Neuronal stem cell (in vitro differentiated cells): ENCODE measurements at regions not wholly inside any gene's neighbourhood (a gene's known extent, or its start where the extent isn't known, plus 50 kb on each side); places are given as distances from the start of the nearest gene placed in this dataset.

ENCODE experiments used
- DNase-seq: peaks from one replicate; pipeline ENCODE4 v3.0.0-alpha.2; 2013; ENCODE audit warnings: low spot score
- H2AFZ ChIP-seq: one replicate; pipeline ENCODE4 v1.6.1; 2013; ENCODE audit warnings: mild to moderate bottlenecking, low read length, inconsistent platforms
- H2AK5ac ChIP-seq: 2 replicates; pipeline ENCODE4 v1.6.1; 2013; ENCODE audit warnings: low read depth, mild to moderate bottlenecking, inconsistent platforms, low read length, moderate library complexity, mixed read lengths
- H2BK120ac ChIP-seq: 2 replicates; pipeline ENCODE4 v1.6.1; 2013; ENCODE audit warnings: low read depth, mild to moderate bottlenecking, inconsistent platforms, low read length, moderate library complexity, mixed read lengths
- H2BK12ac ChIP-seq: one replicate; pipeline ENCODE4 v1.6.1; 2013; ENCODE audit warnings: low read length, inconsistent platforms
- H2BK15ac ChIP-seq: 2 replicates; pipeline ENCODE4 v1.6.1; 2013; ENCODE audit warnings: mild to moderate bottlenecking, low read length, inconsistent platforms, mixed read lengths
- H2BK5ac ChIP-seq: one replicate; pipeline ENCODE4 v1.6.1; 2013; ENCODE audit warnings: inconsistent platforms, mild to moderate bottlenecking, low read length, moderate library complexity
- H3K14ac ChIP-seq: one replicate; pipeline ENCODE4 v1.6.1; 2013; ENCODE audit warnings: low read length, inconsistent platforms
- H3K18ac ChIP-seq: 2 replicates; pipeline ENCODE4 v1.6.1; 2013; ENCODE audit warnings: low read length, inconsistent platforms
- H3K23ac ChIP-seq: 2 replicates; pipeline ENCODE4 v1.6.1; 2013; ENCODE audit warnings: low read depth, mild to moderate bottlenecking, mixed read lengths, low read length, inconsistent platforms; ENCODE audit not compliant: poor library complexity
- H3K27ac ChIP-seq: replicated peaks from 3 replicates; pipeline ENCODE4 v1.5.1; 2013; ENCODE audit warnings: low read length, inconsistent platforms
- H3K27me3 ChIP-seq, 3 experiments: 2 replicates each; pipeline ENCODE4 v1.6.1; 2013; ENCODE audit warnings: low read length in 3 of 3, mild to moderate bottlenecking in 2 of 3, inconsistent platforms in 1 of 3, low read depth in 1 of 3, mixed read lengths in 1 of 3, moderate library complexity in 1 of 3; ENCODE audit not compliant: control insufficient read depth in 3 of 3, insufficient read depth in 3 of 3
- H3K36me3 ChIP-seq, 2 donors: replicated peaks in 1 of 2; 2 replicates each; pipeline ENCODE4 v1.6.1; 2013; ENCODE audit warnings: low read length in 2 of 2; ENCODE audit not compliant: control insufficient read depth in 2 of 2, insufficient read depth in 2 of 2
- H3K4ac ChIP-seq: 2 replicates; pipeline ENCODE4 v1.6.1; 2013; ENCODE audit warnings: inconsistent platforms, mild to moderate bottlenecking, low read length, moderate library complexity
- H3K4me1 ChIP-seq, 2 donors: 1 replicate in 1 of 2; 2 replicates in 1 of 2; pipeline ENCODE4 v1.6.1; 2013; ENCODE audit warnings: low read length in 2 of 2, low read depth in 1 of 2; ENCODE audit not compliant: control insufficient read depth in 2 of 2, insufficient read depth in 1 of 2
- H3K4me2 ChIP-seq: one replicate; pipeline ENCODE4 v1.6.1; 2013; ENCODE audit warnings: mild to moderate bottlenecking, low read length, inconsistent platforms; ENCODE audit not compliant: insufficient read depth, poor library complexity, severe bottlenecking
- H3K4me3 ChIP-seq, 2 donors: 2 replicates each; pipeline ENCODE4 v1.5.1; 2013; ENCODE audit warnings: low read length in 2 of 2, mild to moderate bottlenecking in 2 of 2, inconsistent platforms in 1 of 2, moderate library complexity in 1 of 2
- H3K79me1 ChIP-seq: one replicate; pipeline ENCODE4 v1.6.1; 2013; ENCODE audit warnings: low read depth, mild to moderate bottlenecking, inconsistent platforms, low read length, moderate library complexity
- H3K9ac ChIP-seq: one replicate; pipeline ENCODE4 v1.6.1; 2013; ENCODE audit warnings: mild to moderate bottlenecking, low read depth, low read length, inconsistent platforms; ENCODE audit not compliant: poor library complexity
- H3K9me3 ChIP-seq, 2 donors: replicated peaks in 1 of 2; 2 replicates each; pipeline versions ENCODE3 to v1.6.1; 2013; ENCODE audit warnings: low read length in 2 of 2, mild to moderate bottlenecking in 2 of 2, inconsistent platforms in 1 of 2, low read depth in 1 of 2, mixed read lengths in 1 of 2, moderate library complexity in 1 of 2; ENCODE audit not compliant: control insufficient read depth in 2 of 2, insufficient read depth in 1 of 2
- H4K8ac ChIP-seq: one replicate; pipeline ENCODE4 v1.6.1; 2013; ENCODE audit warnings: low read depth, mild to moderate bottlenecking, inconsistent platforms, low read length, moderate library complexity
- H4K91ac ChIP-seq: one replicate; pipeline ENCODE4 v1.6.1; 2013; ENCODE audit warnings: low read length, low read depth, mild to moderate bottlenecking, inconsistent platforms; ENCODE audit not compliant: poor library complexity
- WGBS, 2 donors: extraction: QIAGEN DNeasy Blood & Tissue Kit; methylation state at CpG; one replicate each; pipeline ENCODE4 v1.1.7; 2013; ENCODE audit warnings: missing lambda C conversion rate in 2 of 2, mixed read lengths in 1 of 2; ENCODE audit not compliant: insufficient read length in 2 of 2, insufficient replicate concordance in 1 of 2; ENCODE audit errors: extremely low coverage in 2 of 2; 5-methylcytosine and 5-hydroxymethylcytosine counted together

DNA sequence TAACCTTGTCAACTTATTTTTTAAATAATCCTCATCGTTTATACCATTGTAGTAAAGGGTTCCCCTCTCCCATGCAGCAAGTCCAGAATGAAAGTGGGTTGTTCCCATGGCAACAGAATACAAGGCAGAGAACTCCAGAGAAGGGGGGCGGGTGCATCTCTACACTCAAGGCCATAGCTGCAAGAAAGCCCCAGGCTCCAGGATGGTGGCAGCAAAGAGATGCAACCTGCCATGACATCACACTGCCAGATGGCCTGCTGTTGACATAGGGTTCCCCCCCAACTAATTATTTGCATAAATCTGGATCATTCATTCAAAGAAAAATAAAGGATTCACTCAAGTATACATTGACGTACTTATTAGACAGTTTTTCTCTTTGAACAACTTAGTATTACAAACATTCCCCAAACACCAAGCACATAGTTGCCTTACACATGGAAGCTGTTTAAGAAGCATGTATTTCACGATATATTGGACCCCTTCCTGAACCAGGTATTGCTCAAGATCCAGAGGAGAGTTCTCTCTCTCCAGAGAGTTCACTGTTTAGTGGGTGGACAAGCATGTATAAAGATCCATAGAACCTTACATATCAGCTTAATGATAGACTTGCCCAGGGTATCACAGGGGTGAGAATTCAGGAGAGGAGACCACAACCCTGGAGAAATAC, 87.4 kb upstream of the KLF7 start:
- H3K9me3 ChIP-seq: no peaks in the 10 kb centered on the region
- no peak overlapping the region for H3K14ac ChIP-seq
- no peak overlapping the region for H3K4ac ChIP-seq
- H2BK15ac ChIP-seq: no peak overlapping the region
- no peak overlapping the region for H3K27ac ChIP-seq
- no peak overlapping the region for H3K9ac ChIP-seq
- no peak overlapping the region for H3K23ac ChIP-seq
- no CpG with 5 or more reads among the region's 4 CpGs for WGBS, 2 donors
- H4K8ac ChIP-seq: no peak overlapping the region
- no peak overlapping the region for H2AK5ac ChIP-seq
- H3K36me3 ChIP-seq: no peaks in the 10 kb centered on the region
- no peak overlapping the region for H2BK5ac ChIP-seq
- H3K79me1 ChIP-seq: no peaks in the 10 kb centered on the region
- no peak overlapping the region for H4K91ac ChIP-seq
- no peak overlapping the region for H3K4me2 ChIP-seq
- H2AFZ ChIP-seq: no peak overlapping the region
- no peaks in the 10 kb centered on the region for H3K27me3 ChIP-seq
- H3K4me1 ChIP-seq: peaks cover 25 to 59% of the 10 kb centered on the region in 2 donors
- no peak overlapping the region for H3K4me3 ChIP-seq
- no peak overlapping the region for H3K18ac ChIP-seq
- no peak for DNase-seq
- H2BK12ac ChIP-seq: no peak overlapping the region
- no peak overlapping the region for H2BK120ac ChIP-seq

DNA sequence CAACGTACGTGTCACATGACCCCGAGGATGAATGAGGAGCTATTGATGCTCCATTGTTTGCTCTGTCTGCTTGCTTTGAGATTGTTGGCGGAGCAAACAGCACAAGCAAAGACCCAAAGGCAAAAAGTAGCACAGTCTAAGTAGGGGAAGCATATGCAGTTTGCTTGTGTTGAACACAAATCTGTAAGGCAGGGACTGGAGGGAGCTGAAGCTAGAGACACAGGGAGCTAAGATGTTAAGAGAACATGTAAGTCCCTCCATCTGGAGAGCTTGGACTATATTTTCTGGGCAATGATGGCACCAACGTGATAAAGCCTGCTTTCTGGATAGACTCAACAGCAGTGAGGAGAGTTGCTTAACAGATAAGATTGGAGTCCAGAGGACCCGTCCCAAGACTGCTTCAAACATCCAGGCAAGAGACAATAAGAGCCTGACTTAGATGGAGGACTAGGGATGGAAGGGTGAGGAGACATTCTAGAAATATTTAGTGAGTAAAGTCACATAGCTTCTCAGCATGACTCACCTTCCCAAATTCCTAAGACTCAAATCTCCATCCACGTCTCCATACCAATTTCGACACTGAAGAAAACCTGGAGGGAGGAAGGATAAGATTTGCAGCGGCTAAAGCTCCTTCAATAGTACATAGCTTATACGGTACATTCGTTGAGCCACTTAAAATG, 88.1 kb upstream of the KLF7 start:
- Histone ChIP-seq H3K9ac (no peak overlapping the region), H3K4ac (no peak overlapping the region), H3K14ac (no peak overlapping the region), H3K4me2 (no peak overlapping the region), H2BK15ac (no peak overlapping the region), H3K18ac (no peak overlapping the region), H2BK12ac (no peak overlapping the region), H3K36me3 (no peaks in the 10 kb centered on the region), H3K27ac (no peak overlapping the region), H3K27me3 (no peaks in the 10 kb centered on the region), H3K9me3 (no peaks in the 10 kb centered on the region), H3K4me1 (peaks cover 31 to 66% of the 10 kb centered on the region in 2 donors), H3K4me3 (no peak overlapping the region), H2AFZ (no peak overlapping the region), H4K8ac (no peak overlapping the region), H4K91ac (no peak overlapping the region), H3K23ac (no peak overlapping the region), H2BK5ac (no peak overlapping the region), H2BK120ac (no peak overlapping the region), H2AK5ac (no peak overlapping the region), H3K79me1 (no peaks in the 10 kb centered on the region)
- WGBS, 2 donors: no CpG with 5 or more reads among the region's 11 CpGs
- DNase-seq: no peak

DNA sequence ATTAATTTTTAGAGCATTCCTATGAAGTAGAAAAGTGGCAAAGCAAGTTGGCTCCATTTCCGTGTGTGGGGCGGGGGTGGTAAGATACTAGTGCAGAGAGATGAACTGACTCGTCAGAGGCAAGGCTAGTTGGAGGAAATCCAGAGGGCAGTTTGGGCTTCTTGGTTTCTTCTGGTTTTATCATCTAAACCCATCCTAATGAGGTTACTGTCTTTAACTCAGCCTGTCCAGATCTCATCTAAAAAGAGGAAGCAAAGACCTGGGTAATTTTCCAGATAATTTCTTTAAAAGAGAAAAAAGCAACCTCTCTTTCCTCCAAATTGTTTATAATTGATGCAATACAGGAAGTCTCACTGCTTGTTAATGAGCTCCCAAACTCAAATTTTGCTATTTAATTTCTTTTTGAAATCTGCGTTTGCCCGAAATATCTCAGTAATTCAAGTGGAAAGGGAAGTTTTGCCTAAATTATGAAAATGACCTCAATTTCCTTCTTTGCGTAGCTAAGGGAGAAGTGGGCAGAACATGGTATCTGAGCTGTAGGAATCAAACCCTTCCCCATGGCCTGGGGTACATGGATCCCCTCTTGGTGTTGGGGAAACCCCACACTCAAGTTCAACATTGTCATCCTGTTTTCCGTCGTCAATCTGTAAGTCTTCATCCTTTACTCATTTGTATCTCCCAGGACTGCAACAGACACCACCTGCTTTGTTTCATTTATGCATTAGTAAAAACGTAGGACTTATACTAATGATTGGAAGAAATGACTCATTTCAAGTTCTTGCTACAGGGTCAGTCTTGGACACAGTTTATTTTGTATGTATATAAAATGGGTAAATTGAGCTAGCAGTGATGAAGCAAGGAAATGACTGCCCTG, 89.1 kb upstream of the KLF7 start:
- Histone ChIP-seq H3K9ac (no peak overlapping the region), H3K9me3 (no peaks in the 10 kb centered on the region), H2BK120ac (no peak overlapping the region), H3K36me3 (no peaks in the 10 kb centered on the region), H2AFZ (peak overlapping the region; percentile 32), H2BK12ac (no peak overlapping the region), H3K14ac (no peak overlapping the region), H2AK5ac (no peak overlapping the region), H3K4me1 (peaks cover 32 to 72% of the 10 kb centered on the region in 2 donors), H2BK15ac (no peak overlapping the region), H3K4me2 (no peak overlapping the region), H3K27ac (no peak overlapping the region), H4K8ac (no peak overlapping the region), H3K4me3 (no peak overlapping the region), H3K27me3 (no peaks in the 10 kb centered on the region), H3K18ac (no peak overlapping the region), H3K4ac (no peak overlapping the region), H3K23ac (no peak overlapping the region), H2BK5ac (no peak overlapping the region), H4K91ac (no peak overlapping the region), H3K79me1 (no peaks in the 10 kb centered on the region)
- no peak for DNase-seq
- WGBS, 2 donors: no CpG with 5 or more reads among the region's 9 CpGs
